GM12892 (cell line): ENCODE measurements at regions not wholly inside any gene's neighbourhood (a gene's known extent, or its start where the extent isn't known, plus 50 kb on each side); places are given as distances from the start of the nearest gene placed in this dataset.
"Not testable (repeated sequence)": the region's sequence is repeated elsewhere in the genome, so short reads cannot be mapped to it uniquely, and the experiment has no call there.

Source experiments
- DNase-seq: peaks from one replicate; pipeline ENCODE4 v3.0.0; 2011; ENCODE audit not compliant: insufficient read length
- FAIRE-seq: peaks from 2 replicates; lab custom pipeline; 2011; peaks lifted over from hg19 to GRCh38; lab: Jason Lieb, UNC
- POLR2A ChIP-seq: IDR thresholded peaks from 2 replicates; pipeline ENCODE4 v1.6.1; 2011; ENCODE audit warnings: low read depth, low read length, control low read depth
- POLR2AphosphoS5 ChIP-seq: IDR thresholded peaks from 2 replicates; pipeline ENCODE4 v1.6.1; 2011; ENCODE audit warnings: low read depth, low read length, control low read depth
- TAF1 ChIP-seq: IDR thresholded peaks from 2 replicates; pipeline ENCODE4 v1.6.1; 2011; ENCODE audit warnings: low read depth, mild to moderate bottlenecking, control low read depth, low read length, borderline replicate concordance

- TF ChIP-seq POLR2A, result no peak
- TF ChIP-seq POLR2AphosphoS5, result no peak
- no peak for TF ChIP-seq TAF1
- FAIRE-seq (no peak), DNase-seq (no peak)
These were observed 1093.5 kb upstream of the ADGRB3 start for GRCh38 chr6:67541586-67541985.

GRCh38 chr6:67538032-67538431 is 1097.0 kb upstream of the ADGRB3 start:
- no peak for DNase-seq
- no peak for TF ChIP-seq POLR2A
- no peak for TF ChIP-seq POLR2AphosphoS5
- no peak for TF ChIP-seq TAF1
- no peak for FAIRE-seq

GRCh38 chr6:67535946-67536345 is 1099.1 kb upstream of the ADGRB3 start:
- FAIRE-seq (no peak), DNase-seq (no peak)
- TF ChIP-seq POLR2AphosphoS5 (no peak), TAF1 (no peak), POLR2A (no peak)

- no peak for FAIRE-seq
- TF ChIP-seq POLR2AphosphoS5, result no peak
- no peak for TF ChIP-seq POLR2A
- TF ChIP-seq TAF1, result no peak
These were observed 1128.7 kb upstream of the ADGRB3 start for GRCh38 chr6:67506352-67506751.

GRCh38 chr6:67501755-67502154 is 1133.3 kb upstream of the ADGRB3 start:
- TF ChIP-seq POLR2A (no peak), POLR2AphosphoS5 (no peak), TAF1 (no peak)
- DNase-seq (no peak), FAIRE-seq (no peak)

More at GRCh38 chr6:67506352-67506751, 1128.7 kb upstream of the ADGRB3 start:
- no peak for DNase-seq

GRCh38 chr6:67497749-67498148 is 1137.3 kb upstream of the ADGRB3 start:
- TF ChIP-seq TAF1 (no peak), POLR2A (no peak), POLR2AphosphoS5 (no peak)
- FAIRE-seq (no peak), DNase-seq (no peak)

- DNase-seq, result no peak
- TF ChIP-seq POLR2A (no peak), TAF1 (no peak), POLR2AphosphoS5 (no peak)
- FAIRE-seq, result no peak
These were observed 1138.9 kb upstream of the ADGRB3 start for GRCh38 chr6:67496191-67496590.

- FAIRE-seq, result no peak
- TF ChIP-seq TAF1 (no peak), POLR2A (no peak), POLR2AphosphoS5 (no peak)
- no peak for DNase-seq
These were observed 1141.4 kb upstream of the ADGRB3 start for GRCh38 chr6:67493682-67494081.

- FAIRE-seq (no peak), DNase-seq (no peak)
- TF ChIP-seq POLR2A (no peak), TAF1 (no peak), POLR2AphosphoS5 (no peak)
These were observed 1159.4 kb upstream of the ADGRB3 start for GRCh38 chr6:67475700-67476099.

- DNase-seq (no peak), FAIRE-seq (no peak)
- TF ChIP-seq POLR2AphosphoS5, result no peak
- TF ChIP-seq POLR2A, result no peak
- TF ChIP-seq TAF1, result no peak
These were observed 1167.7 kb upstream of the ADGRB3 start for GRCh38 chr6:67467341-67467740.

GRCh38 chr6:67462725-67463124 is 1172.4 kb upstream of the ADGRB3 start:
- DNase-seq, FAIRE-seq: not testable (repeated sequence)

- TF ChIP-seq TAF1, result no peak
- no peak for TF ChIP-seq POLR2AphosphoS5
- TF ChIP-seq POLR2A, result no peak
- DNase-seq (no peak), FAIRE-seq (no peak)
These were observed 1175.5 kb upstream of the ADGRB3 start for GRCh38 chr6:67459556-67459955.

- FAIRE-seq (no peak), DNase-seq (no peak)
- TF ChIP-seq POLR2A, result no peak
- TF ChIP-seq POLR2AphosphoS5, result no peak
- TF ChIP-seq TAF1, result no peak
These were observed 1176.8 kb upstream of the ADGRB3 start for GRCh38 chr6:67458265-67458664.

GRCh38 chr6:67451874-67452273 is 1183.2 kb upstream of the ADGRB3 start:
- no peak for DNase-seq
- TF ChIP-seq POLR2A (no peak), POLR2AphosphoS5 (no peak), TAF1 (no peak)
- no peak for FAIRE-seq

GRCh38 chr6:67450641-67451040 is 1184.4 kb upstream of the ADGRB3 start:
- TF ChIP-seq POLR2A, result no peak
- TF ChIP-seq TAF1, result no peak
- TF ChIP-seq POLR2AphosphoS5, result no peak
- no peak for FAIRE-seq
- DNase-seq, result no peak
